ENCODE measurements at regions not wholly inside any gene's neighbourhood (a gene's known extent, or its start where the extent isn't known, plus 50 kb on each side); places are given as distances from the start of the nearest gene placed in this dataset.

- intact Hi-C loops (cut with DNase I; ENCODE audit: low total_unique reads): no loop called here
- TF ChIP-seq, protein P1, sequence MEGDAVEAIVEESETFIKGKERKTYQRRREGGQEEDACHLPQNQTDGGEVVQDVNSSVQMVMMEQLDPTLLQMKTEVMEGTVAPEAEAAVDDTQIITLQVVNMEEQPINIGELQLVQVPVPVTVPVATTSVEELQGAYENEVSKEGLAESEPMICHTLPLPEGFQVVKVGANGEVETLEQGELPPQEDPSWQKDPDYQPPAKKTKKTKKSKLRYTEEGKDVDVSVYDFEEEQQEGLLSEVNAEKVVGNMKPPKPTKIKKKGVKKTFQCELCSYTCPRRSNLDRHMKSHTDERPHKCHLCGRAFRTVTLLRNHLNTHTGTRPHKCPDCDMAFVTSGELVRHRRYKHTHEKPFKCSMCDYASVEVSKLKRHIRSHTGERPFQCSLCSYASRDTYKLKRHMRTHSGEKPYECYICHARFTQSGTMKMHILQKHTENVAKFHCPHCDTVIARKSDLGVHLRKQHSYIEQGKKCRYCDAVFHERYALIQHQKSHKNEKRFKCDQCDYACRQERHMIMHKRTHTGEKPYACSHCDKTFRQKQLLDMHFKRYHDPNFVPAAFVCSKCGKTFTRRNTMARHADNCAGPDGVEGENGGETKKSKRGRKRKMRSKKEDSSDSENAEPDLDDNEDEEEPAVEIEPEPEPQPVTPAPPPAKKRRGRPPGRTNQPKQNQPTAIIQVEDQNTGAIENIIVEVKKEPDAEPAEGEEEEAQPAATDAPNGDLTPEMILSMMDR (IDR thresholded peaks at IDR 0.05): no peak
- no peak for TF ChIP-seq POLR2A (IDR thresholded peaks at IDR 0.05)
- no peak overlapping the region for H3K4me3 ChIP-seq (ENCODE audit: low read depth, poor library complexity, severe bottlenecking)
- DNase-seq (ENCODE audit: low spot score in 2 of 2): peak in 1 of 2 donors; percentile 43
- 43 to 49% methylated on average over 5 of the region's 5 CpGs for WGBS, 2 donors
Measured at GRCh38 chr2:129885735-129886134, 93.7 kb upstream of the RAB6C start.

DNA sequence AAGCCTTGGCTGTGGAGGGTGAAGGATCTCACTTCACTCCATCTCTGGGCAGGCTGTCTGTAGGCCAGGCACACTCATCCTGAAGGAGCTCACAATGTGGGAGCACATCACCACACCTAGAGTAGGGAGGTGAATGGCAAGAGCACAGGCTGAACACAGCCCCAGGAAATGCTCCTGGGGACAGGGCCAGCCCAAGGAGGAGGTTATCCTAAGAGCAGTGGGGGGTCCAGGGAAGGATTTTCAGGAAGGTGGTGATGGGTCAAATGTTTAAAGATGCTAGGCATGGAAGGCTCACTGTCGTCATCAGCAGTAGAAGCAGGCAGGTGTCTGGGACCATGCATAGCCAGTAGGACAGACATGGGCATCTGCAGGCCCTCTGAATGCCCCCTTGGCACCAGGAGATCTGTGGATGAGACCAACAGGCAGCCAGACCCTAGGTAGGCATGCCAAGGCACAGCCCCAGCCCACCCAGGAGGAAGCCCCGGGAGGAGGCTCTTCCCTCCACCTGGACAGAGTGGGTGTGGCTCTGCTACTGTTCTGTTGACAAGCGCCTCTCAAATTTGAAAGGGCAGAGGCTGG is 91.7 kb upstream of the RAB6C start:
- no peak overlapping the region for H3K4me3 ChIP-seq (ENCODE audit: low read depth, poor library complexity, severe bottlenecking)
- WGBS, 2 donors: 59 to 84% methylated on average over 3 of the region's 3 CpGs
- TF ChIP-seq, protein P1 (IDR thresholded peaks at IDR 0.05): no peak
- TF ChIP-seq POLR2A (IDR thresholded peaks at IDR 0.05): no peak
- peak in 1 of 2 donors; percentile 67 for DNase-seq (ENCODE audit: low spot score in 2 of 2)
- intact Hi-C loops (cut with DNase I; ENCODE audit: low total_unique reads): no loop called here

- WGBS, 2 donors: 73 to 76% methylated on average over 4 of the region's 4 CpGs
- no peak for TF ChIP-seq POLR2A (IDR thresholded peaks at IDR 0.05)
- TF ChIP-seq, protein P1 (IDR thresholded peaks at IDR 0.05): no peak
- intact Hi-C loops (cut with DNase I; ENCODE audit: low total_unique reads): no loop called here
- DNase-seq (ENCODE audit: low spot score in 2 of 2): peak in 1 of 2 donors; percentile 59
- H3K4me3 ChIP-seq (ENCODE audit: low read depth, poor library complexity, severe bottlenecking): no peak overlapping the region
Measured at GRCh38 chr2:129888461-129888860, 91.0 kb upstream of the RAB6C start.

DNA sequence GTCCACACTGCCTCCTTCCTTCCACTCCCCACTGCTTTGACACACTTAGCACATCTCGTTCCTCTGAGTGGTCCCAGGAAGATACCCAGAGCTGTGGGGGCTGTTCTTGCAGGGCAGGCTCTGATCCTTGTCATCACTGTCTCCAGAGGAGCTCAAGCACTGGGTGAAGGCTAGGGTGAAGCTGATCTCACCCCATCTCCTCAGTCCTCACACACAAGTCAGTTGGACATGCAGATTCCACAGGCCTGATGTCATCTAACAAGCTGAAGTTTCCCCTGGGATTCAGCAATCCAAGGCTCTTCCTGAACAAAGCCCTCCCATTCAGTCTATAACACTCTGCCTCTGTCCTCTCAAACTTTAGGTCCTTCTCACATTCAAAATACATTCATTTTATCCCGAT is 90.6 kb upstream of the RAB6C start:
- DNase-seq (ENCODE audit: low spot score in 2 of 2): peak in 1 of 2 donors; percentile 57
- TF ChIP-seq, protein P1 (IDR thresholded peaks at IDR 0.05): no peak
- no peak for TF ChIP-seq POLR2A (IDR thresholded peaks at IDR 0.05)
- no peak overlapping the region for H3K4me3 ChIP-seq (ENCODE audit: low read depth, poor library complexity, severe bottlenecking)
- WGBS, 2 donors: 67 to 69% methylated on average over 2 of the region's 2 CpGs
- intact Hi-C loops (cut with DNase I; ENCODE audit: low total_unique reads): no loop called here

DNA sequence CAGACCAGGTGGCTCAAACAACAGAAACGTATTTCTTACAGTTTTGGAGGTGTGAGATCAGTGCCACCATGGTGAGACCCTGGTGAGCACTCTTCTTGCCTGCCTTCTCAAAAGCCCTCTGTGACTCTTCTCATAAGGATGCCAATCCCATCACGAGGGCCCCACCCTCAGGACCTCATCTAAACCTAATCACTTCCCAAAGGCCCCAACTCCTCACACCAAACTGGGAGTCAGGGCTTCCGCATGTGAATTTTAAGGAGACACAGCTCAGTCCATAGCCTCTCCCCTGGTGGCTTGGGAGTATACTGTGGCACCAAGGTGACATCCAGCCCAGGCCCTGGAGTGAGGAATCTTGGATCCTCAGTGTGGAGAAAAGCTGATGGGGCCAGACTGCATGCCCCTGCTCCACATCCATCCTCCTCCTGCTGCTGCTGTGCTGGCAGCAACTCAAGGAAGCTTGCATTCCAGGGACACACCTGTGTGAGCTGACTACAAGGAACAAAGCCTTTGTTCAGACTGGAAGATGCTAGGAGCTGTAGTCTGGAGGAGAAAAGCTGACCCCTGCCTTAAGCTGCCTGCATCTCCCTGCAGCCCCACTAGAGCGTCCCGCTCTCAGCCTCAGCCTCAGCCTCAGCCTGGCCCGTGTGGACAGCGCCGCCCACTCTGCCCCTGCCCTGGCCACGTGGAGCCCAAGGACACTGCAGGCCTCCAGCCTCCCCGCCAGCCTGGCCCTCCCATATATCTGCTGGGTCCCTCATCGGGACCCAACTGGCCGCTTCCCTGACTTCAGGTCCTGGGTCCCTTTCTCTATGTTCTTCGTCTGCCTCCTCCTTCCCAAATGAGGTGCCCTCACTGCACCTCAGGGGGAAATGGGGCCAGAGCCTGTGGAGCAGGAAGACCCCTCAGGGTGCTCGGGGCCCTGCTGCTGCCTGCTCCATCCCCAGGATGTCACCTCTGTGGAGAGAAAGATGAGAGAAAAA is 87.8 kb upstream of the RAB6C start:
- 71 to 72% methylated on average over 11 to 14 of the region's 14 CpGs for WGBS, 2 donors
- no peak overlapping the region for H3K4me3 ChIP-seq (ENCODE audit: low read depth, poor library complexity, severe bottlenecking)
- intact Hi-C loops (cut with DNase I; ENCODE audit: low total_unique reads): no loop called here
- TF ChIP-seq, protein P1 (IDR thresholded peaks at IDR 0.05): no peak
- TF ChIP-seq POLR2A (IDR thresholded peaks at IDR 0.05): no peak
- DNase-seq (ENCODE audit: low spot score in 2 of 2): peak in 1 of 2 donors; percentile 54

All from lower leg skin (tissue), 4 donors.